Neuron (in vitro differentiated cells): ENCODE measurements at regions not wholly inside any gene's neighbourhood (a gene's known extent, or its start where the extent isn't known, plus 50 kb on each side); places are given as distances from the start of the nearest gene placed in this dataset.

Experiments
- H2AFZ ChIP-seq: one replicate; pipeline ENCODE4 v1.6.1; 2013; ENCODE audit warnings: low read depth, mild to moderate bottlenecking, inconsistent platforms, low read length, moderate library complexity
- H3K27me3 ChIP-seq: one replicate; pipeline ENCODE4 v1.6.1; 2013; ENCODE audit warnings: low read length; ENCODE audit not compliant: insufficient read depth
- H3K36me3 ChIP-seq: one replicate; pipeline ENCODE4 v1.6.1; 2013; ENCODE audit warnings: low read length; ENCODE audit not compliant: insufficient read depth
- H3K4me1 ChIP-seq: one replicate; pipeline ENCODE4 v1.6.1; 2013; ENCODE audit warnings: low read length; ENCODE audit not compliant: insufficient read depth
- H3K4me3 ChIP-seq: 2 replicates; pipeline ENCODE4 v1.5.1; 2013; ENCODE audit warnings: mild to moderate bottlenecking, low read length, moderate library complexity
- H3K9me3 ChIP-seq: one replicate; pipeline ENCODE4 v1.6.1; 2013; ENCODE audit warnings: low read length

DNA sequence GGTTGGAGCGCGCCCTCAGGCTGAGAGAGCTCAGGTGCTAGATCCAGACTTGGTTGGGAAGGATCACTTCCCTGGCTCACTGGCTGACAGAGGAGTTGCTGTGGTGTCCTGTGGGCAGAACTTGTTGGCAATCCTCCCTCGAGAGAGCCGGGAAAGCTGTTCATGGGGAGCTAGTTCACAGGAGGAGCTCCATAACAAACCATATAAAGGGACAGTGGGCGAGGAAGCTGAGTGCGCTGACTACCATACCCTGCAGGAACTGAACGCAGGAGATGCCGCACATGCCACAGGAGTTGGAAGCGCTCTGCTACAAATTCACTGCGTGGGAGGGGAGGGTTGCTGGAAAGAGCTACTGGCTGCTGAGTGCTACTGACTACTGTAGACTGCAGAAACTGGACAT lies 243.2 kb downstream of the OGFRL1 start:
- H3K9me3 ChIP-seq, result no peaks in the 10 kb centered on the region
- peaks cover 32% of the 10 kb centered on the region for H3K4me1 ChIP-seq
- no peaks in the 10 kb centered on the region for H3K27me3 ChIP-seq
- no peaks in the 10 kb centered on the region for H3K36me3 ChIP-seq
- no peak overlapping the region for H3K4me3 ChIP-seq
- no peak overlapping the region for H2AFZ ChIP-seq

DNA sequence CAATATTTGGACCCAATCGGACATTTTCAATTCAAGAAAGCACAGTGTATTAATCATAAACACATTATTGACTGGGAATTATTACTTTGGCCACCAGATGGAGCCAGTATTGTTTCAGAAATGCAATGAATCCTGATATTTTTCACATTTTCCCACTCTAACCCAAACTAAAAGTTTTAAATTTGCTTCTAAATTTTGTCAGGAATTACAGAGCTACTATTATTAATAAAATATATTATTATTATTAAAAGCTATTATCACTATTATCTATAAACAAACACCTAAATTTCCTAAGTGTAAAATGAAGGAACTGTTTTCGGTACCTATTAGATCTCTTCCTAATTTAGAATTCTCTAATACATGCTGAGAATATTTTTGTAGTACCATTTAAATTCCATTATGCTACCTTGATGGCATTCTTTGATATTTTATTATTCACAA lies 245.3 kb downstream of the OGFRL1 start:
- peaks cover 30% of the 10 kb centered on the region for H3K4me1 ChIP-seq
- no peaks in the 10 kb centered on the region for H3K27me3 ChIP-seq
- H3K4me3 ChIP-seq, result no peak overlapping the region
- H3K36me3 ChIP-seq, result no peaks in the 10 kb centered on the region
- H3K9me3 ChIP-seq, result no peaks in the 10 kb centered on the region
- no peak overlapping the region for H2AFZ ChIP-seq

DNA sequence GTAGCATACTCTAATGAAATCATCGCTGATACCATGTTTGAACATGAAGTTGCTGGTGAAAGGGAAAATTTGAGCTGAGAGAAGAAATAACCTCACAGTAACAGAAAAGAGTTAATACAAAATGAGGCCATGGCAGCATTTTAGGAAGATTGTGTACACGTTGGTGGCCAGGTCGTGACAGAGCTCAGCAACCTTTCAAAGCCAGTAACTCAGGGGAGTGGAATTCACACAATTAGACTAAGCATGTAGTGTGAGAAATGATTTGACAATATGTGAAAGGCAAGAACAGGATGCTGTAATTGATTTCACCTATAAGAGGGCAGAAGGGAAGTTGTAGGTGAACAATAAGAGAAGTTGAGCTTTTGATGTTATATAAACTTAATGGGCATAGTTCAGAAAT lies 246.3 kb downstream of the OGFRL1 start:
- no peaks in the 10 kb centered on the region for H3K27me3 ChIP-seq
- no peak overlapping the region for H3K4me3 ChIP-seq
- H2AFZ ChIP-seq, result no peak overlapping the region

DNA sequence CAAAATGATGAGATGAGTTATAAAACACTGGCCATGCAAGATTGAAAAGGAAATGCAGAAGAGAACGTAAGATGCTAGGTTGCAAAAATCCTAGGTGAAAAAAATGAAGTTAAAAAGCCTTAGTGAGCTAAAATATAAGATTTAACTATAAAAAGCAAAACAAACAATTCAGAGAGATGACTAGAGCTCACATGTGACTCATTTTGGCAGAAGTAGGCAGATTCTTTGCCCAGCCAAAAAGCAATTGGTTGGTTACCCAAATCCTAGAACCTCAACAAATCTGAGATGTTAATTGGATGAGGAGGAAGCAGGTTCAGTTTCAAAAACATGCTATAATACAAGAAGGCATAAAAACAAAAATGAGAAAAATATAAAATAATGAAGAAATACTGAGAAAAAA lies 249.1 kb downstream of the OGFRL1 start:
- Histone ChIP-seq H3K4me1 (peaks cover 5% of the 10 kb centered on the region), H2AFZ (no peak overlapping the region), H3K27me3 (no peaks in the 10 kb centered on the region), H3K36me3 (no peaks in the 10 kb centered on the region), H3K9me3 (no peaks in the 10 kb centered on the region), H3K4me3 (no peak overlapping the region)

More for the DNA sequence above, 246.3 kb downstream of the OGFRL1 start:
- Histone ChIP-seq H3K4me1 (peaks cover 21% of the 10 kb centered on the region), H3K36me3 (no peaks in the 10 kb centered on the region), H3K9me3 (no peaks in the 10 kb centered on the region)

DNA sequence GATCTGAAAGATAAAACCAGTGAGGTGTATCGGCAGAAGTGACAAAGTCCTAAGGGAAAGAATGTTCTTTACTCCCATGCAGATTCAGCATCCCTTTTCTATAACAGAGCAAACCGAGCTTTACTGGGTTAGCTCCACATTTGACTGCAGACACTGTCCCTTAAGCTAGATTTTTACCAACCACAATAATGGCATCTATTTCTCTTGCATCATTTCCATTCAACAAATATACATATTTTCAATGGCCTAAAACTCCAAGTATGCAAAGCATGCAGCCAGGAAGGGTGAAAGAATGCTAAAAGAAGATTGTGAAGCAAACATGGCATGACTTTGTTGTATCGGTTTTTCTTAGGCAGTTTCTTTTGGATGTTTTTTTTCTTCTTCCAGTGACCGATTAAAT lies 255.4 kb downstream of the OGFRL1 start:
- no peak overlapping the region for H2AFZ ChIP-seq
- H3K4me3 ChIP-seq, result no peak overlapping the region

DNA sequence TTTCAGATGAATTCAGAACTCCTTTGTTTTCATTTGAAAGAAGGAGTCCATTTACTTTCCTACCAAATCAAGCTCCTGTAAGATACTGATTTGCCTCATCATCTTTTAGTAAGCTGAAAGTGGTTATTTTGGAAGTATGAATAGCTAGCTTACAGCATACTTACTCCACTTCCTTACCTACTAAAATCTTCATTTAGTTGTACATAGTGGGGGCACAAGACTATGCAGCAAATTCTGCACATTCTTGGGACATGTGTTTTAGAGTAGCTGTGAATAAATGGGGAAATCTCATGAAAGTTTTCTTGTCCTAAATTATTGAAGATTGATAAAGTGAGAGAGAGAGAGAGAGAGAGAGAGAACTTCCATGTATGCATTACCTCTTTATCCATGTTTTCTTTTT lies 256.3 kb downstream of the OGFRL1 start:
- Histone ChIP-seq H3K4me1 (peaks cover 5% of the 10 kb centered on the region), H3K27me3 (no peaks in the 10 kb centered on the region), H3K4me3 (no peak overlapping the region), H3K9me3 (no peaks in the 10 kb centered on the region), H2AFZ (no peak overlapping the region), H3K36me3 (no peaks in the 10 kb centered on the region)

More for the DNA sequence above, 255.4 kb downstream of the OGFRL1 start:
- Histone ChIP-seq H3K27me3 (no peaks in the 10 kb centered on the region), H3K36me3 (no peaks in the 10 kb centered on the region), H3K4me1 (peaks cover 5% of the 10 kb centered on the region), H3K9me3 (no peaks in the 10 kb centered on the region)

DNA sequence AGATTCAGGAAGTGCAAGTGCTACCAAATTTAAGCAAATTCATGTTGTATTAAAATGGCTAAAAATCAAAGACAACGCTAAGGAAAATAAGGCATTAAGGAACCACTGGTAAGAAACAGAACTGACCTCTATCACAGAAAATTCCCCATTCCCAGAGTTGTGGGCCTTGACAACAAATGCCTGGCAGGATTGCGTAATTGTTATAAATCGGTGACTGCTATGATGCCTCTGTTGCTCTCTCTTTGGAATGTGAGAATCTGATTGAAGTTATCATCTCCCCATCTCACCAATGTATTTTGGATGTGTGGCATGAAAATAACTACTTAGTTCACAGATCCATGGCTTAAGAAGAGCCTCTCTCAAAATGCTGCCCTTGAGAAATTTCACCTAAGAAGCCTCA lies 257.3 kb downstream of the OGFRL1 start:
- H3K4me1 ChIP-seq, result peaks cover 5% of the 10 kb centered on the region
- no peaks in the 10 kb centered on the region for H3K36me3 ChIP-seq
- H2AFZ ChIP-seq, result no peak overlapping the region
- no peaks in the 10 kb centered on the region for H3K27me3 ChIP-seq
- H3K4me3 ChIP-seq, result no peak overlapping the region
- no peaks in the 10 kb centered on the region for H3K9me3 ChIP-seq

DNA sequence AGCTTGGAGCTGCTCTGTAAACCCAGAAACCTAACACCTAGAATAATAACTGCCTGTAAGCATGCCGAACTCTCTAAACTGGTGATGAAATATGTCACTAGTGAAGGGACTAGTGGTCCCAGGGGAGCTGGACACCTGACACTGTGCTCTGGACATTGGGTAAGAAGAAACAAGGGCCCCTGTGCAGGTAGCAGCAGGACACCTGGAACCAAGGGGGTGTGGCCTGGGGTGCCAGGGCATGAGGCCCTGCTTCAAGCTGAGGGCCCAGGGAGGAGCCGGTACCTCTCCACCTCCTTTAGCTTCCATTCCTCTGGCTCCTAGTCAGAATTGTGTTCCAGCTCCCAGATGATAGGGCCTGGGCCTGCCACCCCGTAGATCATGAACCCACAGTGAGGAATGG lies 263.2 kb downstream of the OGFRL1 start:
- H2AFZ ChIP-seq, result no peak overlapping the region
- no peaks in the 10 kb centered on the region for H3K36me3 ChIP-seq
- H3K27me3 ChIP-seq, result no peaks in the 10 kb centered on the region
- no peak overlapping the region for H3K4me3 ChIP-seq
- no peaks in the 10 kb centered on the region for H3K4me1 ChIP-seq
- peaks cover 3% of the 10 kb centered on the region for H3K9me3 ChIP-seq

DNA sequence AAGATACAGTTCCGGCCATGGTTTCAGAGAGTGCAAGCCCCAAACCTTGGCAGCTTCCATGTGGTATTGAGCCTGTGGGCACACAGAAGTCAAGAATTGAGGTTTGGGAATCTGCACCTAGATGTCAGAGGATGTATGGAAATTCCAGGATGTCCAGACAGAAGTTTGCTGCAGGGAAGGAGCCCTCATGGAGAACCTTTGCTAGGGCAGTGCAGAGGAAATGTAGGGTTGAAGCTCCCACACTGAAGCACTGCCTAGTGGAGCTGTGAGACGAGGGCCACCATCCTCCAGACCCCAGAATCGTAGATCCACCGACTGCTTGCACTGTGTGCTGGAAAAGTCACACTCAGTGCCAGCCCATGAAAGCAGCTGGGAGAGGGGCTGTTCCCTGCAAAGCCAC lies 267.5 kb downstream of the OGFRL1 start:
- no peaks in the 10 kb centered on the region for H3K4me1 ChIP-seq
- no peak overlapping the region for H2AFZ ChIP-seq
- H3K36me3 ChIP-seq, result no peaks in the 10 kb centered on the region
- H3K27me3 ChIP-seq, result no peaks in the 10 kb centered on the region
- H3K4me3 ChIP-seq, result no peak overlapping the region
- peaks cover 10% of the 10 kb centered on the region for H3K9me3 ChIP-seq

DNA sequence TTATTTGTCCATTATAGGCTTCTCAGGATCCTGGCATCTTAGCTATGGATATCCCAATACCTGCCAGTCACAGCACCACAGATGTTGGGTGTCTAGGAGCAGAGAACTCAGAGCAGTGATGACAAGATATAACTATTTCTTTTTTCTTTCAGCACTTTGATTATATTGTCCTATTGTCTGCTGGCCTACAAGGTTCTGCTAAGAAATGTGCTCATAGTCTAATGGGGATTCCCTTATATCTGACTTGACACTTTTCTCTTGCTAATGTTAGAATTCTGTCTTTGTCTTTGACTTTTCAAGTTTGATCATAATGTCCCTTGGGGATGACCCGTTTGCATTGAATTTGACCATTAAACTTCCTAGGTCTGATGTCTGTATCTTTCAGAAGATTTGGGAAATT lies 270.4 kb downstream of the OGFRL1 start:
- H3K4me3 ChIP-seq, result no peak overlapping the region
- H3K36me3 ChIP-seq, result no peaks in the 10 kb centered on the region
- H3K27me3 ChIP-seq, result no peaks in the 10 kb centered on the region
- peaks cover 10% of the 10 kb centered on the region for H3K9me3 ChIP-seq
- H2AFZ ChIP-seq, result no peak overlapping the region
- H3K4me1 ChIP-seq, result no peaks in the 10 kb centered on the region

DNA sequence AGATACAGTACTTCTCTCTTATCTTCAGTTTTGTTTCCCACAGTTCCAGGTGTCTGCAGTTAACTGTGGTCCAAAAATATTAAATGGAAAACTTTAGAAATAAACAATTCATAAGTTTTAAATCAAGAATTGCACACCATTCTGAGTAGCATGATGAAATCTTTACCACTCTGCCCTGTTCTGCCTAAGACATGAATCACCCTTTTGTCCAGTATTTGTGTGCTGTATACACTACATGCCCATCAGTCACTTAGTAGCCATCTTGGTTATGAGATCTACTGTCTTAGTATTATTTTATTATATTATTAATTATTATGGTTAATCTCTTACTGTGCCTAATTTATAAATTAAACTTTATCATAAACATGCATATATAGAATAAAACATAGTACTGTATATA lies 279.0 kb downstream of the OGFRL1 start:
- Histone ChIP-seq H3K4me1 (no peaks in the 10 kb centered on the region), H2AFZ (no peak overlapping the region), H3K9me3 (no peaks in the 10 kb centered on the region), H3K4me3 (no peak overlapping the region), H3K27me3 (no peaks in the 10 kb centered on the region), H3K36me3 (no peaks in the 10 kb centered on the region)

DNA sequence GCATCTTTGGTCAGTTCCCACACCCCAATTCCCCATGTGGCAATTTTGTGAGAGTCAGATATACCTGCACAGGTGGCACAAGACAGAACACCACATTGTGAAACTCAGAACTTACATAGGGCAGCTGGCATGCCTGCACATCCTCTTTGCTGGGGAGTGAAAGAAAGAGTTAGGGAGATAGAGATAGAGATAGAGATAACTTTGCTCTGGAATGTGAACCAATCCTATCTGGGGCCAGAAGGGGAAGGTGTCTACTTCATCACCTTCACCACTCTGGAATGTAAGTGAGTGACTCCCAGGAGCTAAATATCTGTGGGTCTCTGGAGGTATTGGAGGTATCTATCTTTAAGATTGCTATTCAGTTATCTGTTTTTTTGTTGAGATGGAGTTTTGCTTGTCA lies 289.2 kb downstream of the OGFRL1 start:
- no peak overlapping the region for H3K4me3 ChIP-seq

DNA sequence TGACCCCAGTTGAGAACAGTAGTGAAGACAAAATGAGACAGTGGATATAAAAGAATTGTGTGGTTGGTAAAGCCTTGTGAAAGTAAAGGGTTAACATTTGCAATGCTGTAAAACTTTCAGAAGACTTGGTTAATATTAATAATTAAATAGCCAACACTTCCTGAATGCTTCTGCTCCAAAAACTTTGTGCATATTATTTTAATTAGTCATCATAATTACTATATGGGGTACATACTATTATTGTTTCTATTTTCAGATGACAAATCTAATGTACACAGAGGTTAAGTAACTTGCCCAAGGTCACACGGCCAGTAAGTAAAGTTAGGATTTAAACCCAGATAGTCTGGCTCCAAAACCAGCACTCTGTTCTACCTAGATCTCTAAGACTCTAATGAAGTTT lies 291.3 kb downstream of the OGFRL1 start:
- Histone ChIP-seq H3K27me3 (no peaks in the 10 kb centered on the region), H3K36me3 (no peaks in the 10 kb centered on the region), H3K9me3 (peaks cover 2% of the 10 kb centered on the region), H3K4me3 (no peak overlapping the region), H2AFZ (no peak overlapping the region), H3K4me1 (no peaks in the 10 kb centered on the region)

More for the DNA sequence above, 289.2 kb downstream of the OGFRL1 start:
- no peaks in the 10 kb centered on the region for H3K27me3 ChIP-seq
- H3K4me1 ChIP-seq, result no peaks in the 10 kb centered on the region
- no peaks in the 10 kb centered on the region for H3K36me3 ChIP-seq
- no peak overlapping the region for H2AFZ ChIP-seq
- no peaks in the 10 kb centered on the region for H3K9me3 ChIP-seq

DNA sequence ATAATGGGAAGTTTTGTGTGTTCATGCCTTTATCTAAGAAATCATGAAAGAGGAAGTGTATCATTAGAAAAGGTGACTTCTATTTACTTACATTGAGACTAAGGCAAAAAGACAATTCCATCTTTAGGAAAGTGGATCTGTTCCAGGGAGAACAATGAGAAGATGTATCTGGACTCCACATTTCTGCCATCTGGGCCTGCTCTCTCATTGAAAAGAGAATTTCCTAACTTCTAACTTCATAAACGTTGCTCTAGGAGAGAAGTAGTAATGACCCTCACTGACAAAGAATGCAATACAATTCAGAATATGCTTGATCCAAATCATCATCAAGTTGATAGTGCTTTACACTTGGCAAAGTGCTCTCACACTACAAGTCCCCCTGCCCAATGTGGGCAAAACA lies 294.2 kb downstream of the OGFRL1 start:
- no peaks in the 10 kb centered on the region for H3K36me3 ChIP-seq
- no peaks in the 10 kb centered on the region for H3K4me1 ChIP-seq
- H3K4me3 ChIP-seq, result no peak overlapping the region
- no peaks in the 10 kb centered on the region for H3K27me3 ChIP-seq
- H2AFZ ChIP-seq, result no peak overlapping the region
- H3K9me3 ChIP-seq, result peaks cover 2% of the 10 kb centered on the region
